ENCODE measurements at regions not wholly inside any gene's neighbourhood (a gene's known extent, or its start where the extent isn't known, plus 50 kb on each side); places are given as distances from the start of the nearest gene placed in this dataset.

GRCh38 chr6:126907996-126908395 is 210.5 kb upstream of the RSPO3 start:
- no peak for TF ChIP-seq CTCF (IDR thresholded peaks at IDR 0.05)
- TF ChIP-seq POLR2A (IDR thresholded peaks at IDR 0.05): no peak
- no peak for TF ChIP-seq POLR2AphosphoS5 (IDR thresholded peaks at IDR 0.05; ENCODE audit: insufficient read depth in 1 of 2, low read depth in 1 of 2)
